Stomach (tissue), 8 donors: ENCODE measurements at regions not wholly inside any gene's neighbourhood (a gene's known extent, or its start where the extent isn't known, plus 50 kb on each side); places are given as distances from the start of the nearest gene placed in this dataset.

Experiments used
- DNase-seq, 2 donors: peaks; one replicate each; pipeline versions ENCODE4 v3.0.0 to v3.0.0-alpha.2; 2013 to 2019
- H3K27ac ChIP-seq, 5 donors: fragments of 200-600 bp in 4 of 5; sonication (generic) in 4 of 5; one replicate each; pipeline ENCODE4 v1.5.1; 2013 to 2019; ENCODE audit warnings: mild to moderate bottlenecking in 1 of 5, moderate library complexity in 1 of 5
- H3K27me3 ChIP-seq, 3 donors: fragments of 200-600 bp; sonication (generic); one replicate each; pipeline ENCODE4 v1.5.1; 2017 to 2019; ENCODE audit warnings: mixed run types in 1 of 3
- H3K36me3 ChIP-seq, 4 donors: fragments of 200-600 bp; sonication (generic); 1 replicate in 3 of 4; 2 replicates in 1 of 4; pipeline ENCODE4 v1.5.1; 2016 to 2019
- H3K4me1 ChIP-seq, 4 donors: fragments of 200-600 bp; sonication (generic); one replicate each; pipeline ENCODE4 v1.5.1; 2016 to 2019
- H3K4me3 ChIP-seq, 4 donors: fragments of 200-600 bp; sonication (generic) in 3 of 4; one replicate each; pipeline ENCODE4 v1.5.1; 2016 to 2019; ENCODE audit warnings: mild to moderate bottlenecking in 1 of 4
- H3K9me3 ChIP-seq, 4 donors: fragments of 200-600 bp; sonication (generic); one replicate each; pipeline ENCODE4 v1.5.1; 2016 to 2019
- EP300 ChIP-seq: sonication (generic); formaldehyde crosslinking; IDR thresholded peaks from one replicate; pipeline ENCODE4 v1.6.1; 2017; ENCODE audit warnings: antibody characterized with exemption
- POLR2A ChIP-seq, 4 donors: fragments of 450-650 bp; IDR thresholded peaks; one replicate each; pipeline ENCODE4 v1.6.1; 2016; ENCODE audit warnings: antibody characterized with exemption in 4 of 4, control low read depth in 2 of 4, mild to moderate bottlenecking in 1 of 4, moderate library complexity in 1 of 4
- POLR2AphosphoS5 ChIP-seq, 3 donors: sonication (generic); formaldehyde crosslinking; IDR thresholded peaks; one replicate each; pipeline ENCODE4 v1.6.1; 2016; ENCODE audit warnings: antibody characterized with exemption in 3 of 3
- WGBS, 5 donors: extraction: QIAGEN DNeasy Blood & Tissue Kit in 3 of 5; methylation state at CpG; one replicate each; pipeline versions ENCODE4 v1.1.5 to v1.1.7; 2013 to 2018; 5-methylcytosine and 5-hydroxymethylcytosine counted together
- intact Hi-C: fragments of 100-400 bp; cut with DNase I; formaldehyde crosslinking; loops from one replicate; pipeline ENCODE4 v1.15.1; 2023; ENCODE audit warnings: low total_unique reads
- TF ChIP-seq, protein P1 (sequence below), 7 experiments: fragments of 450-650 bp in 4 of 7; fragments of 200-600 bp in 3 of 7; sonication (generic) in 3 of 7; IDR thresholded peaks; one replicate each; pipeline ENCODE4 v1.5.1; 2016 to 2019; ENCODE audit warnings: antibody characterized with exemption in 7 of 7, control low read depth in 2 of 7, mild to moderate bottlenecking in 1 of 7
- donor health status: healthy with polysubstance abuse.
- donor health status: Bipolar disorder and iron deficiency.
- donor health status: healthy.

DNA sequence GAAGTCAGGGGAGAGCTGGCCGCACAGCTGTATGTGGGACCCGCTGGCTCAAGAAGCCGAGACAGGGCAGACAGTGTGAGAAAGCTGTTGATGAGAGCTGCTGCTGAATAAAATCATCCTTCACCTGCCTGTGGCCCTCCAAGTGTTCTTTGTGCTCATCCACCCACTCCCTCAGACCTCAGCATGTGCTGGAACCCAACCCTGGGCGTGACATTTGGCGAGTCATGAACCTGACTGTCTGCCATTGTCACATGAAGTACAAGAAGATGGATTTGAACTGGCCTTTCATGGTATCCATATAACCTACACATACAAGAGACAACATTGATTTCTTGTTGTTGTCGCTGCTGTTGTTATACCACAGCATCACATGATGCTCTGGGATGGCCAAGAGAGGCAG is 139.7 kb upstream of the PLCXD3 start:
- Histone ChIP-seq H3K27ac (no peak overlapping the region), H3K4me1 (no peaks in the 10 kb centered on the region), H3K9me3 (peaks cover 0 to 7% (median 4%) of the 10 kb centered on the region in 4 donors), H3K4me3 (no peak overlapping the region), H3K36me3 (no peaks in the 10 kb centered on the region), H3K27me3 (no peaks in the 10 kb centered on the region)
- no peak for DNase-seq
- intact Hi-C loops, result no loop called here
- no peak for TF ChIP-seq EP300
- WGBS, 5 donors, result 80 to 91% (median 89%) methylated on average over 3 to 6 of the region's 6 CpGs

DNA sequence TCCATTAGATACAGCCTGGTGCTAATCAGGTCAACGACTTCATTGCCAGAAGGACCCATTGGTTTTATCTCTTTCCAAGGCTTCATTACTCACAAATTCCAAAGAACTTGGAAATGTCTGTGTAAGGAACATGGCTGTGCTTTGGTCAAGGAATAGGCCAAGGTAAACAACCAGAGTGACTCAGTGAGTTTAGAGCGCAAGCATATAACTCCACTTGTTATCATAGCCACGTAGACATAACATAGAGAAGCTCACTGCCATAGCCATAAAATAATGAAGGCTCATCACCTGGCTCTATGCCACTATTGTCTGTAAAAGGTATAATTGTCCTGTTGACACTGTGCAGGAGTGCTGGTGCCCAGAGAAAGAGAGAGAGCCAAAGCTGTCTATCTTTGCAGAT is 139.3 kb upstream of the PLCXD3 start:
- Histone ChIP-seq H3K4me3 (no peak overlapping the region), H3K27ac (no peak overlapping the region), H3K9me3 (peaks cover 0 to 3% (median 1%) of the 10 kb centered on the region in 4 donors), H3K4me1 (no peaks in the 10 kb centered on the region), H3K27me3 (no peaks in the 10 kb centered on the region), H3K36me3 (no peaks in the 10 kb centered on the region)
- TF ChIP-seq, protein P1, sequence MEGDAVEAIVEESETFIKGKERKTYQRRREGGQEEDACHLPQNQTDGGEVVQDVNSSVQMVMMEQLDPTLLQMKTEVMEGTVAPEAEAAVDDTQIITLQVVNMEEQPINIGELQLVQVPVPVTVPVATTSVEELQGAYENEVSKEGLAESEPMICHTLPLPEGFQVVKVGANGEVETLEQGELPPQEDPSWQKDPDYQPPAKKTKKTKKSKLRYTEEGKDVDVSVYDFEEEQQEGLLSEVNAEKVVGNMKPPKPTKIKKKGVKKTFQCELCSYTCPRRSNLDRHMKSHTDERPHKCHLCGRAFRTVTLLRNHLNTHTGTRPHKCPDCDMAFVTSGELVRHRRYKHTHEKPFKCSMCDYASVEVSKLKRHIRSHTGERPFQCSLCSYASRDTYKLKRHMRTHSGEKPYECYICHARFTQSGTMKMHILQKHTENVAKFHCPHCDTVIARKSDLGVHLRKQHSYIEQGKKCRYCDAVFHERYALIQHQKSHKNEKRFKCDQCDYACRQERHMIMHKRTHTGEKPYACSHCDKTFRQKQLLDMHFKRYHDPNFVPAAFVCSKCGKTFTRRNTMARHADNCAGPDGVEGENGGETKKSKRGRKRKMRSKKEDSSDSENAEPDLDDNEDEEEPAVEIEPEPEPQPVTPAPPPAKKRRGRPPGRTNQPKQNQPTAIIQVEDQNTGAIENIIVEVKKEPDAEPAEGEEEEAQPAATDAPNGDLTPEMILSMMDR (IDR thresholded peaks at IDR 0.05), result no peak
- no peak for TF ChIP-seq POLR2A (IDR thresholded peaks at IDR 0.05)
- no peak for TF ChIP-seq POLR2AphosphoS5 (IDR thresholded peaks at IDR 0.05)
- no peak for TF ChIP-seq EP300
- no peak for DNase-seq
- WGBS, 5 donors, result 65 to 72% (median 67%) methylated on average over 3 of the region's 3 CpGs
- intact Hi-C loops, result no loop called here

DNA sequence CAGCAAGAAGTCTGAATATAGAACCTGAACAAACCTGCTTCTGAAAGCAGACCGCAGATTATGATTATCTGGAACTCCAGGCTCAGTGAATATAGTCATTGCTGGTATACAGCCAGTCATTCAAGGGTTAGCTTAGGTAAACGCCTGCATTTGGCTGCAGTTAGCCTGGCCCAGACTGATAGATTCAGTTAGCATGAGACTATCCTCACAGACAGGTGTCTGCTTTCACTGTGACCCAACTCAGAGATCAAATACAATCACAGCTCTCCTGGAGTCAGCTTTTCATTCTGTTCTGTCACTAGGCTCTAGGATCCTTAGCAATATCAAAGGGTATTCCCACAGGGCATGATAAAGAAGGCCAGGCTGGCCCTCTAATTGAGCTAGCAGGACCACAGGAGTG is 138.6 kb upstream of the PLCXD3 start:
- H3K36me3 ChIP-seq, result no peaks in the 10 kb centered on the region
- intact Hi-C loops, result no loop called here
- no peaks in the 10 kb centered on the region for H3K4me1 ChIP-seq
- DNase-seq, result no peak
- H3K27me3 ChIP-seq, result no peaks in the 10 kb centered on the region
- WGBS, 5 donors, result 17 to 35% (median 22%) methylated on average over 2 of the region's 2 CpGs
- no peaks in the 10 kb centered on the region for H3K9me3 ChIP-seq
- TF ChIP-seq, protein P1 (IDR thresholded peaks at IDR 0.05), result no peak
- TF ChIP-seq EP300, result no peak
- TF ChIP-seq POLR2A (IDR thresholded peaks at IDR 0.05), result no peak
- no peak for TF ChIP-seq POLR2AphosphoS5 (IDR thresholded peaks at IDR 0.05)
- H3K4me3 ChIP-seq, result no peak overlapping the region
- H3K27ac ChIP-seq, result no peak overlapping the region

DNA sequence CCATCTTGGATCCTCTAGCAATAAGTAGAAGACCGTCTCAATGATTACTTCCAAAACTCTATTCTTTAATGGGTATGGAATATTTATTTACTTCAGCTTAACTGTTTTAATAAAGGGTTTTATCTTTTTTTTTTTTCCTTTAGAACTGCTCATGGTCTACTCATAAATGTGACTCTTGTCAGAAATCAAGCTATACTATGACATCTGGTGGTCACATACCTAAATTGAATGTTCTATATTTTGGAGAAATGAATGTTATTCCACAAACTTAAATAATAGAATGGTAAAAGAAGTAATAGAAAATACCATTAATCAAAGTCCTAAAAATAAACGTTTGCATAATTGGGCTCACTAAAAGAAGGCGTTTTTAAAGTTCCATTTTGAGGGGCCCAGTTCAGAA is 131.2 kb upstream of the PLCXD3 start:
- H3K9me3 ChIP-seq, result no peaks in the 10 kb centered on the region
- H3K4me1 ChIP-seq, result no peaks in the 10 kb centered on the region
- H3K4me3 ChIP-seq, result no peak overlapping the region
- DNase-seq, result no peak
- H3K27ac ChIP-seq, result no peak overlapping the region
- no peaks in the 10 kb centered on the region for H3K27me3 ChIP-seq
- WGBS, 5 donors, result 42 to 47% (median 44%) methylated on average over 3 of the region's 3 CpGs
- H3K36me3 ChIP-seq, result no peaks in the 10 kb centered on the region
- intact Hi-C loops, result no loop called here
- TF ChIP-seq, protein P1 (IDR thresholded peaks at IDR 0.05), result no peak
- TF ChIP-seq EP300 (no peak), POLR2AphosphoS5 (IDR thresholded peaks at IDR 0.05) (no peak), POLR2A (IDR thresholded peaks at IDR 0.05) (no peak)

DNA sequence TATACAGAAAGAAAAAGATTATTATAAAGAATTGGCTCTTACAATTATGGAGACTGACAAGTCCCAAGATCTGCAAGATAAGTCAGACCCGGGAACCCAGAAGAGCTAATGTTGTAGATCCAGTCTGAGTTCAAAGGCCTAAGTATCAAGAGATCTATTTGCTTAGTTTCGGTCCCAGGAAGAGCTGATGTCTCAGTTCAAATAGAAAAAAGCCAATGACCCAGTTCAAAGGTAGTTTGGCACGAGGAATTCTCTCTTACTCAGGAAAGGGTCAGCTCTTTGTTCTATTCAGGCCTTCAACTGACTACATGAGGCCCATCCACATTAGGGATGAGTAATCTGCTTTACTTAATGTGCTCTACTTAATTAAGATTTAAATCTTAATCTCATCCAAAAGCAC is 128.3 kb upstream of the PLCXD3 start:
- 60 to 78% (median 68%) methylated on average over 3 of the region's 3 CpGs for WGBS, 5 donors
- DNase-seq, result no peak
- Histone ChIP-seq H3K4me1 (no peaks in the 10 kb centered on the region), H3K27me3 (no peaks in the 10 kb centered on the region), H3K9me3 (no peaks in the 10 kb centered on the region), H3K36me3 (no peaks in the 10 kb centered on the region), H3K27ac (no peak overlapping the region), H3K4me3 (no peak overlapping the region)
- TF ChIP-seq POLR2A (IDR thresholded peaks at IDR 0.05), result no peak
- TF ChIP-seq EP300, result no peak
- no peak for TF ChIP-seq POLR2AphosphoS5 (IDR thresholded peaks at IDR 0.05)
- TF ChIP-seq, protein P1 (IDR thresholded peaks at IDR 0.05), result no peak
- intact Hi-C loops, result no loop called here
